ENCODE measurements at regions not wholly inside any gene's neighbourhood (a gene's known extent, or its start where the extent isn't known, plus 50 kb on each side); places are given as distances from the start of the nearest gene placed in this dataset.
A peak's percentile ranks its signal among the peaks of the same experiment; 100 is the strongest.

DNA sequence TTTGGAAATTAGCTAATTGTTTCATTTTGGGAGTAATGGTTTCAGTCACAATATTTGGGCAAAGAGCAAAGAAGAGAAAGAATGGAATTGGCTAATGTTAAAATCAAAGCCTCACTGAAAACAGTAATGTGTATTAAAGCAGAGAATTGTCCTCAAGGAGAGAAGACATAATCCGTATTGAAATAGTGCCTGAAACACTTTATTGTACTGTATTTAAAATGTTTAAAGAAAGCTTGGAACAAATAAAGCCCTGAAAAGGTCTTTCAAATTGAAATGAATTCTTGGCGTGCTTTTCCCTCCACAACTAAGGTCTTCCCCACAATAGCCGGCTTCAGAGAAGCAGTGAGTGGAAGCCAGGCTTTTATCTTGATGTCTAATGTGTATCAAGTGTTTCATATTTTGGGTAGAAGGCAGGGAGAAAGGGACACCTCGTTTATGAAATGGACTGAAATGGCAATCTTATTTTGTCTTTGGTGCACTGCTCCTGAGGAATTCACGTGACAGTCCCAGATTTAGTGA is 212.9 kb upstream of the CRY1 start:
- no peaks in the 10 kb centered on the region for H3K36me3 ChIP-seq (ENCODE audit: control insufficient read depth in 2 of 2, insufficient read depth in 2 of 2, low read length in 1 of 2)
- no peaks in the 10 kb centered on the region for H3K4me1 ChIP-seq (ENCODE audit: control insufficient read depth in 2 of 2, insufficient read depth in 2 of 2, low read length in 1 of 2)
- no peak overlapping the region for H3K4me3 ChIP-seq (ENCODE audit: low read depth in 1 of 2, low read length in 2 of 2)
- H3K27me3 ChIP-seq (ENCODE audit: control insufficient read depth in 1 of 2, insufficient read depth in 2 of 2, low read length in 2 of 2), result no peaks in the 10 kb centered on the region
- no peak overlapping the region for H3K27ac ChIP-seq (ENCODE audit: low read depth in 2 of 2, low read length in 1 of 2)
- H3K9me3 ChIP-seq (ENCODE audit: control insufficient read depth in 2 of 2, insufficient read depth in 1 of 2, low read depth in 1 of 2, low read length in 1 of 2), result no peaks in the 10 kb centered on the region
- 34 to 40% methylated on average over 5 of the region's 5 CpGs for WGBS, 2 donors

DNA sequence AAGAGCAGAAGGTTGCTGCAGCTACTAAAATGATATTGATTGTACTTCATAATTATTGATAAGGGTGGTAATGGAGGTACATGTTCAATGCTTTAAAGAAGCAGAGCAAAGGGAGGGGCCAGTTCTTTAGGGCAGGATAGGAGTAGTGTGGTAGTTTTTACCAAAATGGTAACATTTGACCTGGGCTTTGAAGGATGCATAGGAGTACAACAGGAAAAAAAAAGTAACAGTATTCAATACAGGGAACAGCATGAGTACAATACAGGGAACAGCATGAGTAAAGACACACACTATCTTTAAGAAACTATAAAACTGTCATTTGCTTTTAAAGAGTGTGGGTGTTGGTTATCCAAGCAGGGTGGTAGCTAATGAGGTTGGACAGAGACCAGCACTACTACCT is 215.0 kb upstream of the CRY1 start:
- no peaks in the 10 kb centered on the region for H3K4me1 ChIP-seq (ENCODE audit: control insufficient read depth in 2 of 2, insufficient read depth in 2 of 2, low read length in 1 of 2)
- H3K27ac ChIP-seq (ENCODE audit: low read depth in 2 of 2, low read length in 1 of 2), result no peak overlapping the region
- H3K4me3 ChIP-seq (ENCODE audit: low read depth in 1 of 2, low read length in 2 of 2), result no peak overlapping the region
- no peaks in the 10 kb centered on the region for H3K36me3 ChIP-seq (ENCODE audit: control insufficient read depth in 2 of 2, insufficient read depth in 2 of 2, low read length in 1 of 2)
- H3K27me3 ChIP-seq (ENCODE audit: control insufficient read depth in 1 of 2, insufficient read depth in 2 of 2, low read length in 2 of 2), result peaks cover 0 to 2% of the 10 kb centered on the region in 2 donors
- H3K9me3 ChIP-seq (ENCODE audit: control insufficient read depth in 2 of 2, insufficient read depth in 1 of 2, low read depth in 1 of 2, low read length in 1 of 2), result no peaks in the 10 kb centered on the region

GRCh38 chr12:107309020-107309419 is 215.7 kb upstream of the CRY1 start:
- Histone ChIP-seq H3K27me3 (ENCODE audit: control insufficient read depth in 1 of 2, insufficient read depth in 2 of 2, low read length in 2 of 2) (peaks cover 0 to 2% of the 10 kb centered on the region in 2 donors), H3K36me3 (ENCODE audit: control insufficient read depth in 2 of 2, insufficient read depth in 2 of 2, low read length in 1 of 2) (no peaks in the 10 kb centered on the region), H3K9me3 (ENCODE audit: control insufficient read depth in 2 of 2, insufficient read depth in 1 of 2, low read depth in 1 of 2, low read length in 1 of 2) (no peaks in the 10 kb centered on the region), H3K4me3 (ENCODE audit: low read depth in 1 of 2, low read length in 2 of 2) (no peak overlapping the region), H3K27ac (ENCODE audit: low read depth in 2 of 2, low read length in 1 of 2) (no peak overlapping the region), H3K4me1 (ENCODE audit: control insufficient read depth in 2 of 2, insufficient read depth in 2 of 2, low read length in 1 of 2) (no peaks in the 10 kb centered on the region)
- 67 to 69% methylated on average over 4 of the region's 4 CpGs for WGBS, 2 donors

GRCh38 chr12:107310621-107311020 is 217.3 kb upstream of the CRY1 start:
- H3K4me1 ChIP-seq (ENCODE audit: control insufficient read depth in 2 of 2, insufficient read depth in 2 of 2, low read length in 1 of 2), result no peaks in the 10 kb centered on the region
- WGBS, 2 donors, result 50 to 66% methylated on average over 4 of the region's 4 CpGs
- H3K27ac ChIP-seq (ENCODE audit: low read depth in 2 of 2, low read length in 1 of 2), result no peak overlapping the region
- H3K27me3 ChIP-seq (ENCODE audit: control insufficient read depth in 1 of 2, insufficient read depth in 2 of 2, low read length in 2 of 2), result peaks cover 0 to 2% of the 10 kb centered on the region in 2 donors
- H3K4me3 ChIP-seq (ENCODE audit: low read depth in 1 of 2, low read length in 2 of 2), result no peak overlapping the region
- no peaks in the 10 kb centered on the region for H3K9me3 ChIP-seq (ENCODE audit: control insufficient read depth in 2 of 2, insufficient read depth in 1 of 2, low read depth in 1 of 2, low read length in 1 of 2)
- H3K36me3 ChIP-seq (ENCODE audit: control insufficient read depth in 2 of 2, insufficient read depth in 2 of 2, low read length in 1 of 2), result no peaks in the 10 kb centered on the region

DNA sequence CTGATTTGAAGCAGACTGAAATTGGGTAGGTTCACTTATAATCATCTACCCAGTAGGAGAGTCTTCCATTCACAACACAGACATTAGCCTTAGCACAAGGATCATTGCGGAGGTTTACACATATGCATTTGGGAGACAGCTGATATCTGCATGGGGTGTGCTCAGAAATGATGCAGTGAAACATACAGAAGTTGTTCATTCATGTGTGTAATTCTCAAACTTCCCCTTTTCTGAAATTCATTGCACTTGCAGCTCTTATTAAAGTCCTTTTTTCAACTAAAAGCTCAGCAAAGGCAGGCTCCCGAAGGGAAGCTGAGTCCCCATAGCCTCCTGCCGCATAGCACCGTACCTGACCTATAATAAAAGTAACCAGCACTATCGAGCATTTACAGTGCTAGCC is 218.3 kb upstream of the CRY1 start:
- Histone ChIP-seq H3K27ac (ENCODE audit: low read depth in 2 of 2, low read length in 1 of 2) (no peak overlapping the region), H3K27me3 (ENCODE audit: control insufficient read depth in 1 of 2, insufficient read depth in 2 of 2, low read length in 2 of 2) (peaks cover 0 to 2% of the 10 kb centered on the region in 2 donors), H3K36me3 (ENCODE audit: control insufficient read depth in 2 of 2, insufficient read depth in 2 of 2, low read length in 1 of 2) (no peaks in the 10 kb centered on the region), H3K4me3 (ENCODE audit: low read depth in 1 of 2, low read length in 2 of 2) (no peak overlapping the region), H3K9me3 (ENCODE audit: control insufficient read depth in 2 of 2, insufficient read depth in 1 of 2, low read depth in 1 of 2, low read length in 1 of 2) (no peaks in the 10 kb centered on the region), H3K4me1 (ENCODE audit: control insufficient read depth in 2 of 2, insufficient read depth in 2 of 2, low read length in 1 of 2) (no peaks in the 10 kb centered on the region)
- 81 to 87% methylated on average over 5 of the region's 5 CpGs for WGBS, 2 donors

- Histone ChIP-seq H3K9me3 (ENCODE audit: control insufficient read depth in 2 of 2, insufficient read depth in 1 of 2, low read depth in 1 of 2, low read length in 1 of 2) (no peaks in the 10 kb centered on the region), H3K4me3 (ENCODE audit: low read depth in 1 of 2, low read length in 2 of 2) (peak overlapping the region; percentile 61 to 67), H3K4me1 (ENCODE audit: control insufficient read depth in 2 of 2, insufficient read depth in 2 of 2, low read length in 1 of 2) (peaks cover 0 to 5% of the 10 kb centered on the region in 2 donors), H3K27ac (ENCODE audit: low read depth in 2 of 2, low read length in 1 of 2) (peak overlapping the region; percentile 35 to 88), H3K27me3 (ENCODE audit: control insufficient read depth in 1 of 2, insufficient read depth in 2 of 2, low read length in 2 of 2) (no peaks in the 10 kb centered on the region), H3K36me3 (ENCODE audit: control insufficient read depth in 2 of 2, insufficient read depth in 2 of 2, low read length in 1 of 2) (no peaks in the 10 kb centered on the region)
- 4% methylated on average over 56 to 58 of the region's 58 CpGs for WGBS, 2 donors
Measured at GRCh38 chr12:107317751-107318555, 224.6 kb upstream of the CRY1 start.

- no peaks in the 10 kb centered on the region for H3K36me3 ChIP-seq (ENCODE audit: control insufficient read depth in 2 of 2, insufficient read depth in 2 of 2, low read length in 1 of 2)
- peak overlapping the region; percentile 61 to 67 for H3K4me3 ChIP-seq (ENCODE audit: low read depth in 1 of 2, low read length in 2 of 2)
- peaks cover 0 to 5% of the 10 kb centered on the region in 2 donors for H3K4me1 ChIP-seq (ENCODE audit: control insufficient read depth in 2 of 2, insufficient read depth in 2 of 2, low read length in 1 of 2)
- 0 to 1% methylated on average over 19 of the region's 19 CpGs for WGBS, 2 donors
- no peaks in the 10 kb centered on the region for H3K27me3 ChIP-seq (ENCODE audit: control insufficient read depth in 1 of 2, insufficient read depth in 2 of 2, low read length in 2 of 2)
- H3K27ac ChIP-seq (ENCODE audit: low read depth in 2 of 2, low read length in 1 of 2), result peak overlapping the region; percentile 35 to 88
- no peaks in the 10 kb centered on the region for H3K9me3 ChIP-seq (ENCODE audit: control insufficient read depth in 2 of 2, insufficient read depth in 1 of 2, low read depth in 1 of 2, low read length in 1 of 2)
Measured at GRCh38 chr12:107318556-107318805, 225.1 kb upstream of the CRY1 start.

DNA sequence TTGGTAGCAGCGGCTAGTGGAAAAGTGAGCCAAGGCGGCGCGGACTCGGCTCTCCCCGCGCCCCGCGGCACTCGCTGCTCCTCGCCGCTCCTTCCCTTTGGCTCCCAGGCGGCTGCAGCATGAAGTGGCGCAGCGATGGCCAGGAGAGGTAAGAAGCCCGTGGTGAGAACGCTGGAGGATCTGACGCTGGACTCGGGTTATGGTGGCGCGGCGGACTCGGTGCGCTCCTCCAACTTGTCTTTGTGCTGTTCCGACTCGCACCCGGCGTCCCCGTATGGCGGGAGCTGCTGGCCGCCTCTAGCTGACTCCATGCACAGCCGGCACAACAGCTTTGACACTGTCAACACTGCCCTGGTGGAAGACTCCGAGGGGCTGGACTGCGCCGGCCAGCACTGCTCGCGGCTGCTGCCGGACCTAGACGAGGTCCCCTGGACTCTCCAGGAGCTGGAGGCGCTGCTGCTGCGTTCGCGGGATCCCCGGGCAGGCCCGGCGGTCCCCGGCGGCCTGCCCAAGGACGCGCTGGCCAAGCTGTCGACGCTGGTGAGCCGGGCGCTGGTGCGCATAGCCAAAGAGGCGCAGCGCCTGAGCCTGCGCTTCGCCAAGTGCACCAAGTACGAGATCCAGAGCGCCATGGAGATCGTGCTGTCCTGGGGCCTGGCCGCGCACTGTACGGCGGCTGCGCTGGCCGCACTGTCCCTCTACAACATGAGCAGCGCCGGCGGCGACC is 225.6 kb upstream of the CRY1 start:
- no peaks in the 10 kb centered on the region for H3K9me3 ChIP-seq (ENCODE audit: control insufficient read depth in 2 of 2, insufficient read depth in 1 of 2, low read depth in 1 of 2, low read length in 1 of 2)
- peak overlapping the region; percentile 84 to 88 for H3K27ac ChIP-seq (ENCODE audit: low read depth in 2 of 2, low read length in 1 of 2)
- 1% methylated on average over 67 to 72 of the region's 72 CpGs for WGBS, 2 donors
- H3K27me3 ChIP-seq (ENCODE audit: control insufficient read depth in 1 of 2, insufficient read depth in 2 of 2, low read length in 2 of 2), result no peaks in the 10 kb centered on the region
- H3K4me3 ChIP-seq (ENCODE audit: low read depth in 1 of 2, low read length in 2 of 2), result peak overlapping the region; percentile 61 to 67
- no peaks in the 10 kb centered on the region for H3K36me3 ChIP-seq (ENCODE audit: control insufficient read depth in 2 of 2, insufficient read depth in 2 of 2, low read length in 1 of 2)
- H3K4me1 ChIP-seq (ENCODE audit: control insufficient read depth in 2 of 2, insufficient read depth in 2 of 2, low read length in 1 of 2), result peaks cover 0 to 5% of the 10 kb centered on the region in 2 donors

DNA sequence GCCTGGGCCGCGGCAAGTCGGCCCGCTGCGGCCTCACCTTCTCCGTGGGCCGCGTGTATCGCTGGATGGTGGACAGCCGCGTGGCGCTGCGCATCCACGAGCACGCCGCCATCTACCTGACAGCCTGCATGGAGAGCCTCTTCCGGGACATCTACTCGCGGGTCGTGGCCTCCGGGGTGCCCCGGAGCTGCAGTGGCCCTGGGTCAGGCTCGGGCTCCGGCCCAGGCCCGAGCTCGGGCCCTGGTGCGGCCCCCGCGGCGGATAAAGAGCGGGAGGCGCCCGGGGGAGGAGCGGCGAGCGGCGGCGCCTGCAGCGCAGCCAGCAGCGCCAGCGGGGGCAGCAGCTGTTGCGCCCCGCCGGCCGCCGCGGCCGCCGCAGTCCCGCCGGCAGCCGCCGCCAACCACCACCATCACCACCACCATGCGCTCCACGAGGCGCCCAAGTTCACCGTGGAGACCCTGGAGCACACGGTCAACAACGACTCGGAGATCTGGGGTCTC is 226.2 kb upstream of the CRY1 start:
- Histone ChIP-seq H3K4me1 (ENCODE audit: control insufficient read depth in 2 of 2, insufficient read depth in 2 of 2, low read length in 1 of 2) (peaks cover 0 to 5% of the 10 kb centered on the region in 2 donors), H3K36me3 (ENCODE audit: control insufficient read depth in 2 of 2, insufficient read depth in 2 of 2, low read length in 1 of 2) (no peaks in the 10 kb centered on the region), H3K27me3 (ENCODE audit: control insufficient read depth in 1 of 2, insufficient read depth in 2 of 2, low read length in 2 of 2) (no peaks in the 10 kb centered on the region), H3K27ac (ENCODE audit: low read depth in 2 of 2, low read length in 1 of 2) (peak overlapping the region; percentile 84 to 88), H3K4me3 (ENCODE audit: low read depth in 1 of 2, low read length in 2 of 2) (peak overlapping the region; percentile 61 to 67), H3K9me3 (ENCODE audit: control insufficient read depth in 2 of 2, insufficient read depth in 1 of 2, low read depth in 1 of 2, low read length in 1 of 2) (no peaks in the 10 kb centered on the region)
- 1% methylated on average over 49 to 60 of the region's 60 CpGs for WGBS, 2 donors
